Astrocyte of the spinal cord (primary cell): ENCODE measurements at regions not wholly inside any gene's neighbourhood (a gene's known extent, or its start where the extent isn't known, plus 50 kb on each side); places are given as distances from the start of the nearest gene placed in this dataset.

Source experiments
- DNase-seq: peaks from one replicate; pipeline ENCODE4 v3.0.0; 2011; ENCODE audit warnings: low read depth, low spot score
- H3K4me3 ChIP-seq: 2 replicates; pipeline ENCODE4 v1.5.1; 2011; ENCODE audit warnings: low read depth, mild to moderate bottlenecking, low read length, moderate library complexity
- CTCF ChIP-seq: IDR thresholded peaks from 2 replicates; pipeline ENCODE4 v1.5.1; 2012; ENCODE audit warnings: low read depth, mild to moderate bottlenecking, low read length, inconsistent platforms
- in situ Hi-C: cut with HindIII; loops from 2 replicates; pipeline ENCODE4 v1.10.0; 2017; ENCODE audit warnings: low sequenced_read_pairs

GRCh38 chr10:9895981-9896380 lies 1121.7 kb upstream of the CELF2 start:
- H3K4me3 ChIP-seq, result no peak overlapping the region
- no peak for TF ChIP-seq CTCF
- in situ Hi-C loops, result no loop called here
- no peak for DNase-seq

GRCh38 chr10:9898633-9899395 lies 1118.9 kb upstream of the CELF2 start:
- no peak overlapping the region for H3K4me3 ChIP-seq
- in situ Hi-C loops, result no loop called here
- no peak for TF ChIP-seq CTCF
- no peak for DNase-seq

- no peak for DNase-seq
- in situ Hi-C loops, result no loop called here
Measured at GRCh38 chr10:9900751-9901150, 1116.9 kb upstream of the CELF2 start.

GRCh38 chr10:9901971-9902370 lies 1115.7 kb upstream of the CELF2 start:
- TF ChIP-seq CTCF, result no peak
- in situ Hi-C loops, result no loop called here
- DNase-seq, result no peak
- H3K4me3 ChIP-seq, result no peak overlapping the region

More at GRCh38 chr10:9900751-9901150, 1116.9 kb upstream of the CELF2 start:
- no peak for TF ChIP-seq CTCF
- no peak overlapping the region for H3K4me3 ChIP-seq

- H3K4me3 ChIP-seq, result no peak overlapping the region
- in situ Hi-C loops, result no loop called here
- no peak for DNase-seq
- TF ChIP-seq CTCF, result no peak
Measured at GRCh38 chr10:9910446-9910845, 1107.2 kb upstream of the CELF2 start.

- no peak overlapping the region for H3K4me3 ChIP-seq
- in situ Hi-C loops, result no loop called here
- TF ChIP-seq CTCF, result no peak
- DNase-seq, result no peak
Measured at GRCh38 chr10:9911488-9911887, 1106.2 kb upstream of the CELF2 start.
